ENCODE measurements at regions not wholly inside any gene's neighbourhood (a gene's known extent, or its start where the extent isn't known, plus 50 kb on each side); places are given as distances from the start of the nearest gene placed in this dataset.
"Not testable (repeated sequence)": the region's sequence is repeated elsewhere in the genome, so short reads cannot be mapped to it uniquely, and the experiment has no call there.

DNA sequence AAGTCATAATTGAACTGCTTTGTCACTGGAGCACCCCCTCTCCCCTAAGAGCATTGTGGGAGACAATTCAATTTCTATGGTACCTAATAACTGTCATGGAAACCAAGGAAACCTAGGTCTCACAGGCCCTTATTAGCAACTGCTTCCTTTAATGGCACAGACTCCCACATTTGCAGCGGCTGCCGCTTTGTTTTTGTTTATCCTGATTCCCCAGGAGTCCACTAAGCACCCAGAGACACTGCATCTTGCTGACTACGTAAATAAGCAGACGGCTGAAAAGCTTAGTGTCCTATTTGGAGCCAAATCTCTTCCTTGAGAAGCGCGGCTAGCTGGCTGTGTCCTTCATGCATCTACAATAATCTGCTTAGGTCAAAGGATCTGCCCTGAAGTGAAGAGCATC is 494.4 kb downstream of the TMA16 start:
- no peak for DNase-seq

DNA sequence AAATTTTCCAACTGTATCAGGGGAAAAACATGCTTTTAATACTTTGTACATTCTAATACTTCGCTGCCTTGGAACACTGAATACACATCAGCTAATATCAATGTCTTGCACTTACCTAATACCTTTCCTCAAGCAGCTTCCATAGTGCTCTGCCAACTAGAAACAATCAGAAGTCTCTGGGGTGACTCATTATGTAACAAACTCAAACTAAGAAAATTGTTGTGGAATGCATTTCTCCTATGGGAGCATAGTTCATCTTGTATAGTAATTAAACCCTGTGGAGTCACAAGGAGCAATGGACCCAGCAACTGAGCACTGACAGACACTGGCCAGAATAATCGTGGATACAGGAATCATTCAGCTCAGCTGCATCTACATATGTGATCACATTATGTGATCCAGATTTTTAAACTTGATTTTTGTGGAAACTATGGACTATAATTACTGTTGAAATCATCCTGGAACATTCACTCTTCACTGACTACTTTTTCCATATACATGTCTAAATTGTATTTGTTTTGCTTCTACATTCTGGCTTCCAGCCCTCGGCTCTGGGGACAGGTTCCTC is 496.9 kb downstream of the TMA16 start:
- DNase-seq: no peak

DNA sequence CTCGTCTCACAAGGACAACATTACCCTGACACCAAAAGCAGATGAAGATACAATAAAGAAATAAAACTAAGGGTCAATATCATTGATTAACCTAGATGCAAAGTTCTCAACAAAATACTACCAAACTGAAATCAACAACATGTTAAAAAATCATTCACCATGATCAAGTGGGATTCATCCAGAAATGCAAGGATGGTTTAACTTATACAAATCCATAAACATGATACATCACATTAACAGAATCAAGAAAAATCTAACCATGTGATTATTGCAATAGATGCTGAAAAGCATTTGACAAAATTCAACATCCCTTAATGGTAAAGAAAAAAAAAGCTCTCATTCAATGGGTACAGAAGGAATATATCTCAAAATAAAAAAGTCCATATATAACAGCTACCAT is 514.9 kb downstream of the TMA16 start:
- DNase-seq: no peak

- DNase-seq: no peak
Measured at GRCh38 chr4:164011791-164012190, 517.3 kb downstream of the TMA16 start.

DNA sequence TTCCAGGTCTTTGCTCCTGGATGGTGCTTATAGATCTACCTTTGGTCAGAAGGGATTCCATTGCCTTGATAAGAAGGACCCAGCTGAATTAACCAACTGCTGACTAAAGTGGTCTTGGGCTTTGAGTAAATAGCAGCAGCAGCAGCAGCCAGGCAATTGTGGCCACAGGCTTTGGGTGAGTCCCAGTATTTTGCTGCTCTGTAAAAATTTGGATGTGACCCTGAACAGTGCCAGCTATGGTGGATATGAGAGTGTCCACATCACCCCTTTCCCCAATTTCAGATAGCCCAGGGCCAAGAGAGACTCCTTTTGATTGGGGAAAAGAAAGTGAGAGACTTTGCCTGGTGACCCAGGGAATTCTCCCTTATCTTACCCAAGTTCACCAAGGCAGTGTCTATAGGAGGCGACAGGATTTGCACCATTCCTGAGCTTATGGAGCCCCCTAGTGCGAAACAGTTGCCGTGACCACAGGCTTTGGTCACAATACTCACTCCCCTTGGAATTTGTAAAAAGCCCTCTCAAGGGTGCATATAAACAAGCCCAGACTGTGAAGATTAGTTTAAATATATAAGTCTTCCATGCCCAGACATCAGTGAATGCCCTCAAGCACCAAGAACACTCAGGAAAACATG is 518.0 kb downstream of the TMA16 start:
- no peak for DNase-seq

- no peak for DNase-seq
Measured at GRCh38 chr4:164021947-164022346, 527.5 kb downstream of the TMA16 start.

GRCh38 chr4:164023214-164023613 is 528.7 kb downstream of the TMA16 start:
- no peak for DNase-seq

DNA sequence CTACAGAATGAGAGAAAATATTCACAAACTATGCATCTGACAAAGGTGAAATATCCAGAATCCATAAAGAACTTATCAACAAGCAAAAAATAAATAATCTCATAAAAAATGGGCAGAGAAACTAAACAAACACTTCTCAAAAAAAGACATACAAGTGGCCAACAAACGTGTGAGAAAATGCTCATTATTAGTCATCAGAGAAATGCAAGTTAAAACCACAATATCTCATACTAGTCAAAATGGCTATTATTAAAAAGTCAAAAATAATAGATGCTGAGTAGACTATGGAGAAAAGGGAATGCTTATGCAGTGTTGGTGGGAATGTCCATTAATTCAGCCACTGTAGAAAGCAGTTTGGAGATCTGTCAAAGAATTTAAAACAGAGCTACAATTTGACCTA is 533.3 kb downstream of the TMA16 start:
- DNase-seq: no peak

- DNase-seq: no peak
Measured at GRCh38 chr4:164039482-164039881, 545.0 kb downstream of the TMA16 start.

- DNase-seq: no peak
Measured at GRCh38 chr4:164056426-164057142, 562.1 kb downstream of the TMA16 start.

DNA sequence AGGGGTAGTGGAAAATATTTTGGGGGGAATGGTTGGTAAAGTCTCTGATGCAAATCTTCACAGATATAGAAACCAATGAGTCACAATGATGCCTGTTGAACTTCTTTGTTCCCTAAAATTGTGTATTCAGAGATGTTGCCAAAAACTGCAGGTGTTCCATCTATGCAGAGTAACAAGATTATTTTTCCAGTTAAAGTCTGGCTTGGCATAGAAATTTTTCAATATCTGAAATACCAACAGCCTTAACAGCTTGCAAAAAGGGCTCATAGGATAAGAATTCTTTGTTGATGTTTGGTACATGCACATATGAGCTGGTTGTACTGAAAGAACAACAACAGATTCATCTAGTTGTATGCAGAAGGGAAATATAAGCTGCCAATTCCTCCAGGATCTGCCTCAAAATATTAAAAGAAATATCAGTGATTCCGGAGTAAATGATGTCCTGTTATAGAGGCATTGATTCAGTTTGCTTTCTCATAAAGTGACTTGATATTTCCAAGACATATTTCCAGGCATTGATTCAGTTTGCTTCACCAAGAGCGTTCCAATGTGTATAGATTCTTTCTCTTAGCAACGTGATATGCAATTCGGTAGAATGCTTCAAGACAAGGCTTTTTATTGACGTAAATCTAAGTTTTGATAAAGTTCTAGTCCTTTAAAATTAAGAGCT is 564.4 kb downstream of the TMA16 start:
- DNase-seq: no peak

GRCh38 chr4:164060456-164060855 is 566.0 kb downstream of the TMA16 start:
- no peak for DNase-seq

GRCh38 chr4:164068392-164068791 is 573.9 kb downstream of the TMA16 start:
- no peak for DNase-seq

- no peak for DNase-seq
Measured at GRCh38 chr4:164070625-164071024, 576.1 kb downstream of the TMA16 start.

GRCh38 chr4:164081371-164081770 is 586.9 kb downstream of the TMA16 start:
- DNase-seq: no peak

DNA sequence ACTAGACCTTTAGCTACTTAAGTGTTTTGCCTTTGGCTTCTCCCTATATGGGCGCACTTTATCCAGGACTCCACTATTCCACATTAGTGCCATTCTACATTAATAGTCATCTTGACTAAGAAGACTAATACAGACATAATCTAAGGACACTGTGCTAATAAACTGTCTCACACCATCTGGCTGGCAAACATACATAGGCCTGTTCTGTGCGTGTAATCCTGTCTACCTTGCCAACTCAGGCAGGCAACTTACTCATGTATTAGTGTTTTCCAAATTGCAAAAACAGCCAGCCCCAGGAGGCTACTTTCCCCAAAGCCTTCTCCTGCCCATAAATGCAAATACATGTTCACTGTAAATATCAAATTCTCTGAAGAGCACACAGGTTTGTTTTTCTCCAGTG is 587.3 kb downstream of the TMA16 start:
- no peak for DNase-seq

DNA sequence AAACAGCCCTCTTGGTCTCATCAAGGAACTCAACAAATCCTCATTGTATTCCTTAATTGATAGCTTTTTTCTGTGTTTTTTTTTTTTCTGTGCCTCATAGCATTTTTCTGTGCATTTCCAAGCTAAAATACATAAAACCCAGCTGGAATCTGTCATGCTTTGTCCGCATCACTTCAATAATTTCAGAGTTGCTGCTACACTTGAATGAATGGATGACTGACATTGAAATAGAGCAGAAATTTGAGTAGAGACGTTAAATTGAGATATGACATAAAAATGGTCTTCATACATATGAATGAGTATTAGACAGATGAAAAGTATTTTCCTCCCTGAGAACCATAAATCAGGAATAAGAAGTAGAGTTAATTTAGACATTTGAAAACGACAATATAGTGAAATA is 593.2 kb downstream of the TMA16 start:
- no peak for DNase-seq

DNA sequence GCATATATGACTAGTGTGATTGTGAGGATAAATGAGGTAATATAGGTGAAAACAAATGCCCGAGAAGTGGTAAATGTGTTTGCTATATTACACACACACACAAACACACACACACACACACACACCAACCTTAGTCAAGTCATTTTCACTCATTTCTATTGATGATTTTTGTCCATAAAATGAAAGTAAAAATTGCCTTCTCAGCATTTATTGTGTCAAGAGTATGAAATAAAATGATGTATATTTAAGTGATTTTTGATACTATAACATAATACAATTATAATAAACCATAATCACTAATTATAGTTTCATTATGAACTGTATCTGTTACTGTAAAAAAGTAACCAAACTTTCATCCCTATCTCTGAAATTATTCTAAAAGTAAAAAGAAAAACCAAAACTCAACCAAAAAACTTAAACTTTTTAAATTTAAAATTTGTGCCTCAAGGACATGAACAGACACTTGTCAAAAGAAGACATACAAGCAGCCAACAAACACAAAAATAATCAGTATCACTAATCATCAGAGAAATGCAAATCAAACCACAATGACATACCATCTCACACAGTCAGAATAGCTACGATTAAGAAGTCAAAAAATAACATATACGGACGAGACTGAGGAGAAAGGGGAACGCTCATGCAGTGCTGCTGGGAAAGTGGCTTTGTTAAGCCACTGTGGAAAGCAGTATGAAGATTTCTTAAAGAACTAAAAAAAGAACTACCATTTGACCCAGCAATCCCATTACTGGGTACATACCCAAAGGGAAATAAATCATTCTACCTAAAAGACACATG is 601.0 kb downstream of the TMA16 start:
- no peak for DNase-seq

GRCh38 chr4:164096766-164097518 is 602.5 kb downstream of the TMA16 start:
- no peak for DNase-seq

- not testable (repeated sequence) for DNase-seq
Measured at GRCh38 chr4:164100741-164101365, 606.4 kb downstream of the TMA16 start.

DNA sequence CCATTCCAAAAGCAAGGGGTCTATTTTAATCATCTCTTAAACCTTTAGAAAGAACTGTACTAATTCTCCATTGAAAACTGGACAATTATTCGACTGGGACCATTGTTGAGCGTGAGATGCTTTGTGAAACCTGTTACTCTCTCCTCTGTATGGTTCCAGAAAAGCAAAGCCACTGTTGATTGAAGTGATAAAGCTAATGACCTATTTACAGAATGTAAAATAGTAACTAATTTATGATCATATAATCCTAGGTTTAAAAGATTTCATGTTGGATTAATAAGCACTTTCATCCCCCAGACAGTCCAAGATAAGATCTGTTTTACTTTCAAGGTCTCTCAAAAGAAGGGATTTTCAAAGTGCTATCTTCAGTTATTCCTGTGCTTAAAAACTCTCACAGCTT is 614.5 kb downstream of the TMA16 start:
- DNase-seq: no peak

GRCh38 chr4:164109503-164109902 is 615.0 kb downstream of the TMA16 start:
- DNase-seq: no peak

Data from activated gamma-delta T cell treated with Interleukin-2 at 50 U/mL for 16 hours (primary cell).